Fibroblast of lung (primary cell): ENCODE measurements at regions not wholly inside any gene's neighbourhood (a gene's known extent, or its start where the extent isn't known, plus 50 kb on each side); places are given as distances from the start of the nearest gene placed in this dataset.

ENCODE experiments used
- CTCF ChIP-seq, 2 donors: IDR thresholded peaks in 1 of 2; conservative IDR thresholded peaks in 1 of 2; 1 replicate in 1 of 2; 2 replicates in 1 of 2; pipeline ENCODE4 v1.5.1; 2011 to 2012; ENCODE audit warnings: low read length in 2 of 2, control low read depth in 1 of 2, inconsistent platforms in 1 of 2, low read depth in 1 of 2, mild to moderate bottlenecking in 1 of 2
- EZH2 ChIP-seq: IDR thresholded peaks from 2 replicates; pipeline ENCODE4 v1.5.1; 2012; ENCODE audit warnings: low read length, control low read depth, mild to moderate bottlenecking; ENCODE audit errors: missing control alignments

DNA sequence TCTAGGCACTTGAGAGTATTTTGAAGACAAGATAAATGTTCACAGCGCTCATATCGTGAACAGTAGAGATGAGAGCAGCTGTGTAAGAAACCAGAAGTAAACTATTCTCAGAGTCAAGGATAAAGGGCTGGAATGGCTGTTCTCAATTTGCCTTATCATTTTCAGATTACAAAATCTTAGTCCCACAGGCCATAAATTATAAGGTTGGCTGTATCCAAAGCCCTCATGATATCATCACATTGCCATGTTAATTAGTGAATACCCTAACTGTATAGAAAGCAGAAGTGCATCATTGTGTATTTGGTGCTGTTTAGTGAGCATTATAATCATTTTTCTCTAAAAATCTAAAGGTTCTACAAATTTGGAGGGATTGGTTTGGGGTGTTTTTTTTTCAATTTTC lies 168.9 kb upstream of the EDNRA start:
- TF ChIP-seq CTCF (conservative IDR thresholded peaks at IDR 0.05 in 1 of 2, IDR thresholded peaks at IDR 0.05 in 1 of 2; ENCODE audit: low read depth in 1 of 2, low read length in 2 of 2), result no peak
- TF ChIP-seq EZH2, result no peak
